ENCODE measurements at regions not wholly inside any gene's neighbourhood (a gene's known extent, or its start where the extent isn't known, plus 50 kb on each side); places are given as distances from the start of the nearest gene placed in this dataset.

GRCh38 chr4:29636961-29637360, 1083.2 kb upstream of the PCDH7 start:
- Histone ChIP-seq H3K27ac (ENCODE audit: control insufficient read depth, insufficient read depth, low read length) (no peak overlapping the region), H3K4me3 (ENCODE audit: control insufficient read depth in 2 of 3, extremely low read depth in 1 of 3, insufficient read depth in 2 of 3, low read depth in 1 of 3, low read length in 3 of 3) (no peak overlapping the region), H3K36me3 (ENCODE audit: control insufficient read depth in 2 of 2, extremely low read depth in 1 of 2, insufficient read depth in 2 of 2, low read length in 2 of 2) (no peaks in the 10 kb centered on the region), H3K27me3 (ENCODE audit: control insufficient read depth, extremely low read depth, insufficient read depth, low read length) (no peaks in the 10 kb centered on the region), H3K79me2 (ENCODE audit: control insufficient read depth, insufficient read depth, low read length) (no peaks in the 10 kb centered on the region), H3K9me3 (ENCODE audit: control insufficient read depth, low read depth, low read length) (no peaks in the 10 kb centered on the region), H3K9me1 (ENCODE audit: control insufficient read depth, extremely low read depth, insufficient read depth, low read length) (no peaks in the 10 kb centered on the region), H4K20me1 (ENCODE audit: control insufficient read depth, extremely low read depth, insufficient read depth, low read length) (no peaks in the 10 kb centered on the region), H3K4me2 (ENCODE audit: control insufficient read depth, extremely low read depth, insufficient read depth, low read depth, low read length) (no peak overlapping the region), H2AFZ (ENCODE audit: control insufficient read depth, low read length) (no peak overlapping the region), H3K9ac (ENCODE audit: control insufficient read depth, extremely low read depth, insufficient read depth, low read length) (no peak overlapping the region), H3K4me1 (ENCODE audit: control insufficient read depth, extremely low read depth, insufficient read depth, low read length) (no peaks in the 10 kb centered on the region)
- TF ChIP-seq, protein P1, sequence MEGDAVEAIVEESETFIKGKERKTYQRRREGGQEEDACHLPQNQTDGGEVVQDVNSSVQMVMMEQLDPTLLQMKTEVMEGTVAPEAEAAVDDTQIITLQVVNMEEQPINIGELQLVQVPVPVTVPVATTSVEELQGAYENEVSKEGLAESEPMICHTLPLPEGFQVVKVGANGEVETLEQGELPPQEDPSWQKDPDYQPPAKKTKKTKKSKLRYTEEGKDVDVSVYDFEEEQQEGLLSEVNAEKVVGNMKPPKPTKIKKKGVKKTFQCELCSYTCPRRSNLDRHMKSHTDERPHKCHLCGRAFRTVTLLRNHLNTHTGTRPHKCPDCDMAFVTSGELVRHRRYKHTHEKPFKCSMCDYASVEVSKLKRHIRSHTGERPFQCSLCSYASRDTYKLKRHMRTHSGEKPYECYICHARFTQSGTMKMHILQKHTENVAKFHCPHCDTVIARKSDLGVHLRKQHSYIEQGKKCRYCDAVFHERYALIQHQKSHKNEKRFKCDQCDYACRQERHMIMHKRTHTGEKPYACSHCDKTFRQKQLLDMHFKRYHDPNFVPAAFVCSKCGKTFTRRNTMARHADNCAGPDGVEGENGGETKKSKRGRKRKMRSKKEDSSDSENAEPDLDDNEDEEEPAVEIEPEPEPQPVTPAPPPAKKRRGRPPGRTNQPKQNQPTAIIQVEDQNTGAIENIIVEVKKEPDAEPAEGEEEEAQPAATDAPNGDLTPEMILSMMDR (optimal IDR thresholded peaks at IDR 0.05 in 1 of 3, IDR thresholded peaks at IDR 0.05 in 1 of 3, conservative IDR thresholded peaks at IDR 0.05 in 1 of 3; ENCODE audit: extremely low read depth in 1 of 3, insufficient read depth in 2 of 3, low read length in 3 of 3), result no peak
- no peak for TF ChIP-seq EZH2 (IDR thresholded peaks at IDR 0.05; ENCODE audit: low read length)
- dilution Hi-C loops (cut with MboI; ENCODE audit: extremely low pct_ligation_motif_present, low sequenced_read_pairs), result no loop called here
- FAIRE-seq, result no peak
- DNase-seq (ENCODE audit: low read depth, low spot score), result no peak

GRCh38 chr4:29653221-29653620, 1066.9 kb upstream of the PCDH7 start:
- TF ChIP-seq EZH2 (IDR thresholded peaks at IDR 0.05; ENCODE audit: low read length), result no peak
- TF ChIP-seq, protein P1 (optimal IDR thresholded peaks at IDR 0.05 in 1 of 3, IDR thresholded peaks at IDR 0.05 in 1 of 3, conservative IDR thresholded peaks at IDR 0.05 in 1 of 3; ENCODE audit: extremely low read depth in 1 of 3, insufficient read depth in 2 of 3, low read length in 3 of 3), result no peak
- DNase-seq (ENCODE audit: low read depth, low spot score) (no peak), FAIRE-seq (no peak)
- Histone ChIP-seq H3K79me2 (ENCODE audit: control insufficient read depth, insufficient read depth, low read length) (no peaks in the 10 kb centered on the region), H4K20me1 (ENCODE audit: control insufficient read depth, extremely low read depth, insufficient read depth, low read length) (no peaks in the 10 kb centered on the region), H2AFZ (ENCODE audit: control insufficient read depth, low read length) (no peak overlapping the region), H3K27me3 (ENCODE audit: control insufficient read depth, extremely low read depth, insufficient read depth, low read length) (no peaks in the 10 kb centered on the region), H3K4me1 (ENCODE audit: control insufficient read depth, extremely low read depth, insufficient read depth, low read length) (no peaks in the 10 kb centered on the region), H3K4me3 (ENCODE audit: control insufficient read depth in 2 of 3, extremely low read depth in 1 of 3, insufficient read depth in 2 of 3, low read depth in 1 of 3, low read length in 3 of 3) (no peak overlapping the region), H3K4me2 (ENCODE audit: control insufficient read depth, extremely low read depth, insufficient read depth, low read depth, low read length) (no peak overlapping the region), H3K9ac (ENCODE audit: control insufficient read depth, extremely low read depth, insufficient read depth, low read length) (no peak overlapping the region), H3K9me1 (ENCODE audit: control insufficient read depth, extremely low read depth, insufficient read depth, low read length) (no peaks in the 10 kb centered on the region), H3K36me3 (ENCODE audit: control insufficient read depth in 2 of 2, extremely low read depth in 1 of 2, insufficient read depth in 2 of 2, low read length in 2 of 2) (no peaks in the 10 kb centered on the region), H3K9me3 (ENCODE audit: control insufficient read depth, low read depth, low read length) (no peaks in the 10 kb centered on the region), H3K27ac (ENCODE audit: control insufficient read depth, insufficient read depth, low read length) (no peak overlapping the region)
- dilution Hi-C loops (cut with MboI; ENCODE audit: extremely low pct_ligation_motif_present, low sequenced_read_pairs), result no loop called here

All from keratinocyte (primary cell).